K562 (cell line): ENCODE measurements at regions not wholly inside any gene's neighbourhood (a gene's known extent, or its start where the extent isn't known, plus 50 kb on each side); places are given as distances from the start of the nearest gene placed in this dataset.

Experiments
- ATAC-seq: fragments of 200-7000 bp; cut with Tn5 transposase; 3 replicates; pipeline ENCODE4 v1.9.1; 2020; ENCODE audit warnings: moderate library complexity
- BruUV-seq: library from RNA; stranded (reverse); fragments of 400-500 nt; replicated peaks from 2 replicates; lab custom pipeline; 2021; lab: Mats Ljungman, UMichigan
- CTCF ChIA-PET: fragments of 300-600 bp; formaldehyde crosslinking; extraction: SDS; loops from one replicate; lab custom pipeline; 2021; ENCODE audit warnings: low intra/inter-chr PET ratio; lab: Yijun Ruan, JAX
- POLR2A ChIA-PET: fragments of 300-600, 350-650 bp; sonication (Branson Sonifier 250); formaldehyde crosslinking; extraction: SDS; loops from one replicate; lab custom pipeline; 2021; ENCODE audit warnings: antibody characterized with exemption, inconsistent platforms; lab: Yijun Ruan, JAX
- DNase-seq, 4 experiments: peaks; one replicate each; pipeline versions ENCODE4 v3.0.0 to v3.0.0-alpha.2; 2011 to 2018; ENCODE audit warnings: low spot score in 3 of 4, mixed read lengths in 3 of 4; ENCODE audit errors: extremely low read depth in 1 of 4
- FAIRE-seq: peaks from 2 replicates; lab custom pipeline; 2011; peaks lifted over from hg19 to GRCh38; lab: Jason Lieb, UNC
- H2AFZ ChIP-seq: 2 replicates; pipeline ENCODE4 v1.6.0; 2011; ENCODE audit warnings: low read depth, low read length, control low read depth, inconsistent platforms
- H3K27ac ChIP-seq: fragments of 200-600 bp; 3 replicates; pipeline ENCODE4 v1.8.0; 2011; ENCODE audit warnings: low read depth, mild to moderate bottlenecking, control low read depth, inconsistent platforms, low read length, moderate library complexity, mixed read lengths; ENCODE audit errors: extremely low read depth
- H3K27me3 ChIP-seq, 2 experiments: fragments of 300-600 bp in 1 of 2; 2 replicates in 1 of 2; 3 replicates in 1 of 2; pipeline versions ENCODE4 v1.6.0 to v1.8.0; 2011; ENCODE audit warnings: inconsistent platforms in 2 of 2, low read length in 2 of 2, mild to moderate bottlenecking in 1 of 2, mixed read lengths in 1 of 2, moderate library complexity in 1 of 2; ENCODE audit not compliant: control insufficient read depth in 2 of 2, insufficient read depth in 2 of 2
- H3K36me3 ChIP-seq: fragments of 300-600 bp; 3 replicates; pipeline ENCODE4 v1.8.0; 2011; ENCODE audit warnings: mild to moderate bottlenecking, low read length, inconsistent platforms; ENCODE audit not compliant: control insufficient read depth, insufficient read depth
- H3K4me1 ChIP-seq, 2 experiments: fragments of 200-600 bp in 1 of 2; replicated peaks in 1 of 2; 2 replicates in 1 of 2; 3 replicates in 1 of 2; pipeline versions ENCODE4 v1.5.1 to v1.8.0; 2011; ENCODE audit warnings: inconsistent platforms in 2 of 2, low read length in 2 of 2, mild to moderate bottlenecking in 1 of 2, mixed read lengths in 1 of 2, moderate library complexity in 1 of 2; ENCODE audit not compliant: control insufficient read depth in 2 of 2, insufficient read depth in 2 of 2
- H3K4me2 ChIP-seq: 2 replicates; pipeline ENCODE4 v1.6.1; 2011; ENCODE audit warnings: low read length, control low read depth, inconsistent platforms, mixed read lengths; ENCODE audit not compliant: insufficient read depth
- H3K4me3 ChIP-seq: fragments of 200-600 bp; sonication (generic), shearing (Covaris generic); 2 replicates; pipeline ENCODE4 v1.5.1; 2016; ENCODE audit warnings: control low read depth, inconsistent platforms
- H3K79me2 ChIP-seq: fragments of 200-600 bp; 3 replicates; pipeline ENCODE4 v1.8.0; 2011; ENCODE audit warnings: low read length, inconsistent platforms; ENCODE audit not compliant: control insufficient read depth, insufficient read depth
- H3K9ac ChIP-seq, 2 experiments: 2 replicates each; pipeline versions ENCODE4 v1.6.0 to v1.6.1; 2011; ENCODE audit warnings: low read depth in 2 of 2, low read length in 2 of 2, control low read depth in 1 of 2, inconsistent platforms in 1 of 2, mild to moderate bottlenecking in 1 of 2, mixed read lengths in 1 of 2; ENCODE audit not compliant: insufficient read depth in 1 of 2
- H3K9me1 ChIP-seq: one replicate; pipeline ENCODE4 v1.6.0; 2011; ENCODE audit warnings: inconsistent platforms, mild to moderate bottlenecking, low read length, moderate library complexity; ENCODE audit not compliant: control insufficient read depth, insufficient read depth
- H3K9me3 ChIP-seq: replicated peaks from 2 replicates; pipeline ENCODE4 v1.5.1; 2011; ENCODE audit warnings: low read depth, low read length, inconsistent platforms; ENCODE audit not compliant: control insufficient read depth, insufficient read depth
- H4K20me1 ChIP-seq: replicated peaks from 2 replicates; pipeline ENCODE4 v1.6.1; 2011; ENCODE audit warnings: low read length, inconsistent platforms, mixed read lengths; ENCODE audit not compliant: control insufficient read depth, insufficient read depth
- AFF4 ChIP-seq: sonication (generic); formaldehyde crosslinking; IDR thresholded peaks from 2 replicates; pipeline ENCODE4 v1.8.0; 2023; ENCODE audit warnings: mild to moderate bottlenecking, missing genetic modification reagents
- ASH1L ChIP-seq: fragments of 450-650 bp; IDR thresholded peaks from 2 replicates; pipeline ENCODE4 v1.6.1; 2018; ENCODE audit warnings: borderline replicate concordance, mild to moderate bottlenecking, low read depth; ENCODE audit not compliant: partially characterized antibody
- C11orf30 ChIP-seq: fragments of 450-650 bp; IDR thresholded peaks from 2 replicates; pipeline ENCODE4 v1.6.1; 2016; ENCODE audit warnings: low read depth, mild to moderate bottlenecking
- CHD1 ChIP-seq: fragments of 200-600 bp; sonication (generic); IDR thresholded peaks from one replicate; pipeline ENCODE4 v1.6.1; 2012; ENCODE audit warnings: mild to moderate bottlenecking, moderate library complexity, low read length, inconsistent platforms
- ELF2 ChIP-seq: fragments of 250-450 bp; sonication (Bioruptor Pico); IDR thresholded peaks from 2 replicates; pipeline ENCODE4 v1.5.0; 2021; ENCODE audit warnings: mild to moderate bottlenecking
- IFI16 ChIP-seq: fragments of 250-450 bp; sonication (Bioruptor Pico); IDR thresholded peaks from 2 replicates; pipeline ENCODE4 v2.1.2; 2022; ENCODE audit warnings: mild to moderate bottlenecking, inconsistent platforms
- KDM4B ChIP-seq, 2 experiments: fragments of 450-650 bp in 1 of 2; sonication (generic) in 1 of 2; IDR thresholded peaks; 2 replicates each; pipeline ENCODE4 v1.6.1; 2016 to 2017; ENCODE audit warnings: borderline replicate concordance in 2 of 2, antibody characterized with exemption in 1 of 2, low read depth in 1 of 2, mild to moderate bottlenecking in 1 of 2
- KHSRP ChIP-seq: fragments of 450-650 bp; IDR thresholded peaks from 2 replicates; pipeline ENCODE4 v1.6.1; 2017
- NELFE ChIP-seq: IDR thresholded peaks from 2 replicates; pipeline ENCODE4 v1.6.1; 2011; ENCODE audit warnings: mild to moderate bottlenecking; ENCODE audit not compliant: insufficient read depth, insufficient read length
- PTRF ChIP-seq: fragments of 450-650 bp; IDR thresholded peaks from 2 replicates; pipeline ENCODE4 v1.6.1; 2016; ENCODE audit warnings: mild to moderate bottlenecking, missing genetic modification characterization, missing compliant biosample characterization
- RBM17 ChIP-seq: fragments of 200-400 bp; formaldehyde crosslinking; IDR thresholded peaks from 2 replicates; pipeline ENCODE4 v1.6.1; 2017; ENCODE audit warnings: low read depth, mild to moderate bottlenecking, low read length, borderline replicate concordance
- RUNX1 ChIP-seq: sonication (generic); IDR thresholded peaks from 2 replicates; pipeline ENCODE4 v1.6.1; 2016; ENCODE audit warnings: antibody characterized with exemption, low read depth
- SMAD1 ChIP-seq: fragments of 150-350 bp; IDR thresholded peaks from 2 replicates; pipeline ENCODE4 v1.6.1; 2014; ENCODE audit warnings: low read length, low read depth; ENCODE audit not compliant: partially characterized antibody
- WGBS: fragments of 100-300 bp; shearing (Covaris generic); methylation state at CpG from one replicate; pipeline ENCODE4 v1.1.6; 2016; ENCODE audit warnings: low coverage, mixed read lengths; ENCODE audit not compliant: insufficient coverage; ENCODE audit errors: missing lambda C conversion rate; 5-methylcytosine and 5-hydroxymethylcytosine counted together
- in situ Hi-C: fragments of 300-500 bp; cut with MboI; formaldehyde crosslinking; loops from 4 replicates; pipeline ENCODE4 v1.15.0; 2018; ENCODE audit warnings: inconsistent platforms, mixed read lengths
- intact Hi-C: fragments of 100-400 bp; cut with micrococcal nuclease; formaldehyde crosslinking; loops from 2 replicates; pipeline ENCODE4 v1.14.2; 2022
- TF ChIP-seq, protein P1 (sequence below): fragments of 450-650 bp; IDR thresholded peaks from 2 replicates; pipeline ENCODE4 v1.6.1; 2016
- TF ChIP-seq, protein P2 (sequence below), 3 experiments: IDR thresholded peaks in 2 of 3; conservative IDR thresholded peaks in 1 of 3; 2 replicates each; pipeline ENCODE4 v1.5.1; 2011 to 2012; ENCODE audit warnings: low read length in 3 of 3, mild to moderate bottlenecking in 3 of 3, control low read depth in 2 of 3, improper control_type of control experiment in 1 of 3, inconsistent platforms in 1 of 3, low read depth in 1 of 3, mixed read lengths in 1 of 3, moderate library complexity in 1 of 3; ENCODE audit not compliant: insufficient read depth in 2 of 3

DNA sequence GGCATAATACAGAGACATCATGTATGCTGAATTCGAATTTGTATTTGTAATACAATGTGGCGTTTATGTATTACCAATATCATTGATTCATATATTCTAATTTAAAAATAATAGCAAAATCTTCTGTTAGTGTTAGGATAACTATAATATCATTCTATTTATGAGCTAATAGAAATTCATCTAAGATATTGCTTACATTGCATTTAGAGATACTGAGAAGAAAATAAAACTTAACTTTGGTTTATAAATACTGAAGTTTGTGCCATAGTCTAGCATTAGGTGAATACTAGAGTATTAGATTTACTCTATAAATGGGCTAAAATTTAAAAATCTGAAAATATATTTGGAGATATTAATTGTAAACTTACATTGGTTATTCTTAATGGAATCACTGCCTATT is 1590.6 kb downstream of the PCDH18 start (continued):
- TF ChIP-seq, protein P1, sequence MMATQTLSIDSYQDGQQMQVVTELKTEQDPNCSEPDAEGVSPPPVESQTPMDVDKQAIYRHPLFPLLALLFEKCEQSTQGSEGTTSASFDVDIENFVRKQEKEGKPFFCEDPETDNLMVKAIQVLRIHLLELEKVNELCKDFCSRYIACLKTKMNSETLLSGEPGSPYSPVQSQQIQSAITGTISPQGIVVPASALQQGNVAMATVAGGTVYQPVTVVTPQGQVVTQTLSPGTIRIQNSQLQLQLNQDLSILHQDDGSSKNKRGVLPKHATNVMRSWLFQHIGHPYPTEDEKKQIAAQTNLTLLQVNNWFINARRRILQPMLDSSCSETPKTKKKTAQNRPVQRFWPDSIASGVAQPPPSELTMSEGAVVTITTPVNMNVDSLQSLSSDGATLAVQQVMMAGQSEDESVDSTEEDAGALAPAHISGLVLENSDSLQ: no peak
- TF ChIP-seq ASH1L: no peak
- peak; percentile 10; the same call in 1 of the 2 replicates for TF ChIP-seq C11orf30
- no peak for TF ChIP-seq CHD1
- no peak for TF ChIP-seq PTRF (tag)
- no peak for TF ChIP-seq ELF2 (CRISPR knock-in tag)
- TF ChIP-seq, all 486 proteins: peak for 2

DNA sequence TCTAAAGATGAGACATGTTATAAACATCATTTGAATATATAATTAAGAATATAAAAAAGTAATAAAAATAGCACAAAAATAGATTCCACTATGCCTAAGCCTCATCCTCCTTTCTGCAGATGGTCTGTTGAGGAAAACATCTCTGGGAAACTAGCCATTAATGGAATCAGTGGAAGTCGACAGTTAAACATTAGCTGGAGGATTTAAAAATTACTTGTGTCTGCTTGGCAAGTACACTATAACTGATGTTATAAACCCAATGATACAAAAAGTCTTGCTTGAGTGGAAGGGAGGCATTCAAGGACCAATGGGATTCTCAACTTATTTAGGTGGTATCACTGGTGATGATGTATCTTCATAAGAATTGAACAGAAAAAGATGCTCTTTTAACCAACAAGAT is 1598.3 kb downstream of the PCDH18 start:
- 0% methylated on average over 1 of the region's 1 CpG for WGBS
- Histone ChIP-seq H3K27ac (no peak overlapping the region), H4K20me1 (no peaks in the 10 kb centered on the region), H3K27me3 (no peaks in the 10 kb centered on the region)
- no peak for DNase-seq
- no peak for TF ChIP-seq KDM4B (IDR thresholded peaks at IDR 0.05; ENCODE audit: borderline replicate concordance in 2 of 2, low read depth in 1 of 2)
- TF ChIP-seq SMAD1: no peak
- no peak for TF ChIP-seq KHSRP
- TF ChIP-seq, protein P2, sequence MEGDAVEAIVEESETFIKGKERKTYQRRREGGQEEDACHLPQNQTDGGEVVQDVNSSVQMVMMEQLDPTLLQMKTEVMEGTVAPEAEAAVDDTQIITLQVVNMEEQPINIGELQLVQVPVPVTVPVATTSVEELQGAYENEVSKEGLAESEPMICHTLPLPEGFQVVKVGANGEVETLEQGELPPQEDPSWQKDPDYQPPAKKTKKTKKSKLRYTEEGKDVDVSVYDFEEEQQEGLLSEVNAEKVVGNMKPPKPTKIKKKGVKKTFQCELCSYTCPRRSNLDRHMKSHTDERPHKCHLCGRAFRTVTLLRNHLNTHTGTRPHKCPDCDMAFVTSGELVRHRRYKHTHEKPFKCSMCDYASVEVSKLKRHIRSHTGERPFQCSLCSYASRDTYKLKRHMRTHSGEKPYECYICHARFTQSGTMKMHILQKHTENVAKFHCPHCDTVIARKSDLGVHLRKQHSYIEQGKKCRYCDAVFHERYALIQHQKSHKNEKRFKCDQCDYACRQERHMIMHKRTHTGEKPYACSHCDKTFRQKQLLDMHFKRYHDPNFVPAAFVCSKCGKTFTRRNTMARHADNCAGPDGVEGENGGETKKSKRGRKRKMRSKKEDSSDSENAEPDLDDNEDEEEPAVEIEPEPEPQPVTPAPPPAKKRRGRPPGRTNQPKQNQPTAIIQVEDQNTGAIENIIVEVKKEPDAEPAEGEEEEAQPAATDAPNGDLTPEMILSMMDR (IDR thresholded peaks at IDR 0.05 in 2 of 3, conservative IDR thresholded peaks at IDR 0.05 in 1 of 3; ENCODE audit: insufficient read depth in 2 of 3, low read depth in 1 of 3, low read length in 3 of 3): no peak
- TF ChIP-seq AFF4 (CRISPR knock-in tag): no peak
- TF ChIP-seq NELFE: no peak
- TF ChIP-seq RUNX1: no peak
- TF ChIP-seq RBM17: no peak
- no peak for TF ChIP-seq IFI16 (CRISPR knock-in tag)
- TF ChIP-seq, all 486 proteins: peak for 0
- H3K4me1 ChIP-seq: no peaks in the 10 kb centered on the region
- ChIA-PET POLR2A (no interaction called here), CTCF (no interaction called here)
- H2AFZ ChIP-seq: no peak overlapping the region
- no peak for ATAC-seq
- no peaks in the 10 kb centered on the region for H3K36me3 ChIP-seq
- in situ Hi-C loops (no loop called here), intact Hi-C loops (no loop called here)
- FAIRE-seq: no peak
- BruUV-seq: no TSS peak
- H3K4me2 ChIP-seq: no peak overlapping the region
- no peaks in the 10 kb centered on the region for H3K79me2 ChIP-seq
- no peak overlapping the region for H3K9ac ChIP-seq
- no peaks in the 10 kb centered on the region for H3K9me1 ChIP-seq
- no peaks in the 10 kb centered on the region for H3K9me3 ChIP-seq
- H3K4me3 ChIP-seq: no peak overlapping the region
